ENCODE measurements at regions not wholly inside any gene's neighbourhood (a gene's known extent, or its start where the extent isn't known, plus 50 kb on each side); places are given as distances from the start of the nearest gene placed in this dataset.

GRCh38 chr5:104763216-104763615 is 1200.6 kb upstream of the NUDT12 start:
- H3K4me3 ChIP-seq (ENCODE audit: low read depth, low read length) = no peak overlapping the region
- DNase-seq (ENCODE audit: low read depth) = no peak
- no peak for TF ChIP-seq CTCF (conservative IDR thresholded peaks at IDR 0.05; ENCODE audit: low read depth, low read length)

- no peak for TF ChIP-seq CTCF (conservative IDR thresholded peaks at IDR 0.05; ENCODE audit: low read depth, low read length)
- DNase-seq (ENCODE audit: low read depth) = no peak
- no peak overlapping the region for H3K4me3 ChIP-seq (ENCODE audit: low read depth, low read length)
These were observed 1195.3 kb upstream of the NUDT12 start for GRCh38 chr5:104757915-104758314.

GRCh38 chr5:104755806-104756205 is 1193.2 kb upstream of the NUDT12 start:
- H3K4me3 ChIP-seq (ENCODE audit: low read depth, low read length) = no peak overlapping the region
- no peak for TF ChIP-seq CTCF (conservative IDR thresholded peaks at IDR 0.05; ENCODE audit: low read depth, low read length)
- DNase-seq (ENCODE audit: low read depth) = no peak

GRCh38 chr5:104754311-104754995 is 1191.9 kb upstream of the NUDT12 start:
- no peak overlapping the region for H3K4me3 ChIP-seq (ENCODE audit: low read depth, low read length)
- DNase-seq (ENCODE audit: low read depth) = no peak
- TF ChIP-seq CTCF (conservative IDR thresholded peaks at IDR 0.05; ENCODE audit: low read depth, low read length) = no peak

GRCh38 chr5:104751969-104752368 is 1189.4 kb upstream of the NUDT12 start:
- no peak for DNase-seq (ENCODE audit: low read depth)
- no peak for TF ChIP-seq CTCF (conservative IDR thresholded peaks at IDR 0.05; ENCODE audit: low read depth, low read length)

GRCh38 chr5:104739905-104740304 is 1177.3 kb upstream of the NUDT12 start:
- H3K4me3 ChIP-seq (ENCODE audit: low read depth, low read length) = no peak overlapping the region
- DNase-seq (ENCODE audit: low read depth) = no peak
- no peak for TF ChIP-seq CTCF (conservative IDR thresholded peaks at IDR 0.05; ENCODE audit: low read depth, low read length)

More at GRCh38 chr5:104751969-104752368, 1189.4 kb upstream of the NUDT12 start:
- H3K4me3 ChIP-seq (ENCODE audit: low read depth, low read length) = no peak overlapping the region

GRCh38 chr5:104739503-104739902 is 1176.9 kb upstream of the NUDT12 start:
- no peak overlapping the region for H3K4me3 ChIP-seq (ENCODE audit: low read depth, low read length)

More at GRCh38 chr5:104739503-104739902, 1176.9 kb upstream of the NUDT12 start:
- DNase-seq (ENCODE audit: low read depth) = no peak
- TF ChIP-seq CTCF (conservative IDR thresholded peaks at IDR 0.05; ENCODE audit: low read depth, low read length) = no peak

All from choroid plexus epithelial cell (primary cell).